ENCODE measurements at regions not wholly inside any gene's neighbourhood (a gene's known extent, or its start where the extent isn't known, plus 50 kb on each side); places are given as distances from the start of the nearest gene placed in this dataset.

- no peak overlapping the region for H3K27ac Mint-ChIP-seq
- H3K9me3 Mint-ChIP-seq: peaks cover 5% of the 10 kb centered on the region
- no peaks in the 10 kb centered on the region for H3K36me3 Mint-ChIP-seq
- intact Hi-C loops (cut with micrococcal nuclease): no loop called here
- CTCF ChIA-PET: no interaction called here
- DNase-seq: no peak
- H3K4me1 Mint-ChIP-seq (ENCODE audit: low read depth): no peaks in the 10 kb centered on the region
- H3K4me3 Mint-ChIP-seq: no peak overlapping the region
- H3K27me3 Mint-ChIP-seq: no peaks in the 10 kb centered on the region
- POLR2A ChIA-PET: no interaction called here
These were observed 281.8 kb upstream of the TCF4 start for GRCh38 chr18:55869556-55870501.

DNA sequence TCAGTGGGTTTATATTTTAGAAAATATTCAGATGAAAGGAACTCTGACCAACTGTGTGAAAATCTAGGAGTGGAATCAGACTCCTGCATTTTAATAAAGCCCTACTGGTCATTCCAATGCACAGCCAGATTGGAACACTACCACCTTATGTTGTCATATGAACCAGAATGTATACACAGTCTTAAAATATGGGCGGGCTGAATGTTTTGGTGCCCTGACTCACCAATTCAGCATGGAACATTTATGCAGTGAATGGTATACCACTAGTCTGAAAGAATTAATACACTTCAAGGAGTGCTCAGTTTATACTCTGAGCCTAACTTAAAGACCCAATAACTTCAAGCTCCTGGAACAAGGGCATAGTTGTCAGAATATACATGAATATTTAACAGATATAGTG lies 280.9 kb upstream of the TCF4 start:
- peaks cover 5% of the 10 kb centered on the region for H3K9me3 Mint-ChIP-seq
- H3K4me1 Mint-ChIP-seq (ENCODE audit: low read depth): no peaks in the 10 kb centered on the region
- H3K36me3 Mint-ChIP-seq: no peaks in the 10 kb centered on the region
- intact Hi-C loops (cut with micrococcal nuclease): no loop called here
- no peaks in the 10 kb centered on the region for H3K27me3 Mint-ChIP-seq
- ChIA-PET POLR2A (no interaction called here), CTCF (no interaction called here)
- no peak overlapping the region for H3K27ac Mint-ChIP-seq
- no peak overlapping the region for H3K4me3 Mint-ChIP-seq
- DNase-seq: no peak

GRCh38 chr18:55866886-55867285 lies 278.9 kb upstream of the TCF4 start:
- Mint-ChIP-seq H3K27me3 (no peaks in the 10 kb centered on the region), H3K27ac (no peak overlapping the region), H3K9me3 (peaks cover 6% of the 10 kb centered on the region), H3K36me3 (no peaks in the 10 kb centered on the region), H3K4me3 (no peak overlapping the region), H3K4me1 (ENCODE audit: low read depth) (no peaks in the 10 kb centered on the region)
- ChIA-PET POLR2A (no interaction called here), CTCF (no interaction called here)
- intact Hi-C loops (cut with micrococcal nuclease): no loop called here
- DNase-seq: no peak

DNA sequence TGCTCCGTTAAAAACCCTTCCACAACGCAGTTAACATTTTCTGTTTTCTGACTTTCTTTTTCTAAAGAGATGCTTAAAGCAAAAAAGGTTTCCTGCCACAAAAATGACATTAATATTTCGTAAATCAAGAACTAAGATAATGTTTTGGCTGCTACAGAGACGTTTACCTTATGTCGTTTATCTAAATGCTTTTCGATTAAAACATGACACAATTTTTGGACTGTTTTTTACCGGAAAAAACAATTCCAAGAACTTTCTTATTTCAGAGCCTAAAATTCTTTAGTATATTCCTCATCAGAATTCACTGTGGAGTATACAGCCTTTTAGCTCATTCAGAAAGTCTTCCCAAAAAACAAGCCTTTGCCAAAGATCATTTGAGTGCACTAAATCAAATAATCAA lies 278.0 kb upstream of the TCF4 start:
- DNase-seq: no peak
- ChIA-PET CTCF (no interaction called here), POLR2A (no interaction called here)
- Mint-ChIP-seq H3K27me3 (no peaks in the 10 kb centered on the region), H3K4me1 (ENCODE audit: low read depth) (no peaks in the 10 kb centered on the region), H3K36me3 (no peaks in the 10 kb centered on the region), H3K4me3 (no peak overlapping the region), H3K9me3 (peaks cover 6% of the 10 kb centered on the region), H3K27ac (no peak overlapping the region)
- intact Hi-C loops (cut with micrococcal nuclease): no loop called here

DNA sequence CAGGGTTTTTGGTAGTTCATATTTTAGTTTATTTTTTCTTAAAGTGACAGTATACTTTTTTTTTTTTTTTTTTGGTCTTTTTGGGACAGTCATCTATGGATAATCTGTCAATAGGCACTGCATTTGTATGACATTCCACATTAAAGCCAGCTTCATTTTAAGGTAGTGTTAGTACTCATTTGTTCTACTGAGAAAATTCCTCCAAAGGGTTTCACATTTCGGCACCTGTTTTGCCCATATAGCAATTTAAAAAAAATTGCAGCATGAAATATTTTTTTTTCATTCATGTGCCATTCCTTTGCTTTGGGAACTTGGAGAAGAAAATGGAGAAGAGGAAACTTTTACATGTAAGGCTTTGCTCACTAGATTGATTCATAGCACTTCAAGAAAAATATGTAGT lies 276.3 kb upstream of the TCF4 start:
- H3K36me3 Mint-ChIP-seq: no peaks in the 10 kb centered on the region
- ChIA-PET POLR2A (no interaction called here), CTCF (interaction anchor here (0.7 kb wide), 1 partner anchor 630 kb away, joined by 3 read pairs; no protein-coding TSS in a partner anchor)
- intact Hi-C loops (cut with micrococcal nuclease): no loop called here
- H3K27me3 Mint-ChIP-seq: no peaks in the 10 kb centered on the region
- no peak overlapping the region for H3K27ac Mint-ChIP-seq
- H3K4me3 Mint-ChIP-seq: no peak overlapping the region
- no peak for DNase-seq
- H3K4me1 Mint-ChIP-seq (ENCODE audit: low read depth): no peaks in the 10 kb centered on the region
- H3K9me3 Mint-ChIP-seq: peaks cover 3% of the 10 kb centered on the region

GRCh38 chr18:55863876-55864275 lies 275.9 kb upstream of the TCF4 start:
- ChIA-PET POLR2A (no interaction called here), CTCF (interaction anchor here (0.7 kb wide), 1 partner anchor 630 kb away, joined by 3 read pairs; no protein-coding TSS in a partner anchor)
- DNase-seq: no peak
- no peaks in the 10 kb centered on the region for H3K36me3 Mint-ChIP-seq
- no peak overlapping the region for H3K27ac Mint-ChIP-seq
- no peaks in the 10 kb centered on the region for H3K4me1 Mint-ChIP-seq (ENCODE audit: low read depth)
- H3K4me3 Mint-ChIP-seq: no peak overlapping the region
- intact Hi-C loops (cut with micrococcal nuclease): no loop called here
- no peaks in the 10 kb centered on the region for H3K27me3 Mint-ChIP-seq
- peaks cover 3% of the 10 kb centered on the region for H3K9me3 Mint-ChIP-seq

DNA sequence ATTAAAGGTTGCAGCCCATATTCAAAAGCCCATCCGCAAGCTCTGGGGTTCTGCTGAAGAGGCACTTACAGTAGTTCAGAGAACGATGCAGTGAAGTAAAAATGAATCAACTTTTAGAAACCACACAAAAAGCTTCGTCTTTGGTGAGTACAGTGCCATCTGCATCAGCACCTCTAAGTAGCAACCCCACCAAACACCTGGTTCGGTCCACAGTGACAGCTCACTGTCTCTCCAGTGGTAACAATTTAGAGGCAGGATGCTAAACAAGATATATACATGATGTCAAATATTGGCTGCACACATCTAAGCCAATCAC lies 275.4 kb upstream of the TCF4 start:
- CTCF ChIA-PET: no interaction called here
- POLR2A ChIA-PET: no interaction called here
- Mint-ChIP-seq H3K27me3 (no peaks in the 10 kb centered on the region), H3K4me3 (no peak overlapping the region), H3K4me1 (ENCODE audit: low read depth) (no peaks in the 10 kb centered on the region), H3K36me3 (no peaks in the 10 kb centered on the region), H3K27ac (no peak overlapping the region), H3K9me3 (peaks cover 3% of the 10 kb centered on the region)
- no peak for DNase-seq
- intact Hi-C loops (cut with micrococcal nuclease): no loop called here

- no peak for DNase-seq
- H3K4me1 Mint-ChIP-seq (ENCODE audit: low read depth): no peaks in the 10 kb centered on the region
- intact Hi-C loops (cut with micrococcal nuclease): no loop called here
- H3K27ac Mint-ChIP-seq: no peak overlapping the region
- H3K4me3 Mint-ChIP-seq: no peak overlapping the region
- CTCF ChIA-PET: no interaction called here
- no peaks in the 10 kb centered on the region for H3K27me3 Mint-ChIP-seq
- H3K36me3 Mint-ChIP-seq: no peaks in the 10 kb centered on the region
- POLR2A ChIA-PET: no interaction called here
- peaks cover 3% of the 10 kb centered on the region for H3K9me3 Mint-ChIP-seq
These were observed 274.9 kb upstream of the TCF4 start for GRCh38 chr18:55862693-55863390.

DNA sequence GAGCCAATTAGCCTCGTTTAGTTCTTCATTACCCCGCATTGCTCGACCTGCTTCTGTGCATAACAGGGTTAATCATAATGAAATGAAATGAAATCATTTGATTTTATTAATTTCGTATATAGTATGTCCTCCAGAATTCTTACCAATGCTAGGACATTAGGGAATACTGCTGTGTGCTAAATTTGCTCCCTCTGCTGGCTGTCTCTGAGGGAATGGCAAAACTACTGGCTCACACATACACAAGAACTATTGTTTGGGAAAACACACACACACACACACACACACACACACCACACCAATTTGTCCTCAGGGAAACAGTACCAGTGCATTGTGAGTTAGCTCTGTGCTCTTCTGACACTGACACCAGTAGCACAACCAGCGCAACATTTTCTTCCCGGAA lies 273.3 kb upstream of the TCF4 start:
- ChIA-PET CTCF (no interaction called here), POLR2A (no interaction called here)
- Mint-ChIP-seq H3K4me1 (ENCODE audit: low read depth) (no peaks in the 10 kb centered on the region), H3K27ac (no peak overlapping the region), H3K9me3 (peaks cover 3% of the 10 kb centered on the region), H3K36me3 (no peaks in the 10 kb centered on the region), H3K4me3 (no peak overlapping the region), H3K27me3 (no peaks in the 10 kb centered on the region)
- intact Hi-C loops (cut with micrococcal nuclease): no loop called here
- DNase-seq: no peak

- CTCF ChIA-PET: no interaction called here
These were observed 270.9 kb upstream of the TCF4 start for GRCh38 chr18:55858661-55859515.

DNA sequence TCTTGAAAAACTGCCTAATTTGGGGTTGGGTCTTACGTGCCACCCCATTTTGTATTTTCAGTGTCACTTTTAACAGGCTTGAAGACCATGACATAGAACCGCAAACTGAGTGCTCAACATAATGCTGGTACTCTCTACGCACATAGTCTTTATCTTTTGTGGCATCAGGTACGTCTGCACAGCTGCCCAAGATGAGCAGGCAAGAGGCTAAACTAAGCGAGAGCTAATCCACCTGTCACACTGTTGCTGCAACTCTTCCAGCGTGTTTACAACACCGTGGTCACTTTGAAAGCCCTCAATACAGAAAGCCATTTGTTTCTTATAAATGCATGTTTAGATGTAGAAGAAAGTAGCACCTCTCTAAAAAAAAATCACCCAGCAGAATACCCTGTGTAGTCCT lies 270.0 kb upstream of the TCF4 start:
- Mint-ChIP-seq H3K9me3 (peaks cover 6% of the 10 kb centered on the region), H3K4me3 (no peak overlapping the region), H3K27me3 (no peaks in the 10 kb centered on the region), H3K4me1 (ENCODE audit: low read depth) (no peaks in the 10 kb centered on the region), H3K36me3 (no peaks in the 10 kb centered on the region), H3K27ac (no peak overlapping the region)
- ChIA-PET CTCF (no interaction called here), POLR2A (no interaction called here)
- intact Hi-C loops (cut with micrococcal nuclease): no loop called here
- DNase-seq: no peak

More at GRCh38 chr18:55858661-55859515, 270.9 kb upstream of the TCF4 start:
- POLR2A ChIA-PET: no interaction called here
- no peak for DNase-seq
- Mint-ChIP-seq H3K36me3 (no peaks in the 10 kb centered on the region), H3K27ac (no peak overlapping the region), H3K4me3 (no peak overlapping the region), H3K9me3 (peaks cover 8% of the 10 kb centered on the region), H3K4me1 (ENCODE audit: low read depth) (no peaks in the 10 kb centered on the region), H3K27me3 (no peaks in the 10 kb centered on the region)
- intact Hi-C loops (cut with micrococcal nuclease): no loop called here

GRCh38 chr18:55857409-55857808 lies 269.4 kb upstream of the TCF4 start:
- Mint-ChIP-seq H3K4me3 (no peak overlapping the region), H3K4me1 (ENCODE audit: low read depth) (no peaks in the 10 kb centered on the region), H3K36me3 (no peaks in the 10 kb centered on the region), H3K9me3 (peaks cover 4% of the 10 kb centered on the region), H3K27me3 (no peaks in the 10 kb centered on the region), H3K27ac (no peak overlapping the region)
- ChIA-PET POLR2A (no interaction called here), CTCF (no interaction called here)
- intact Hi-C loops (cut with micrococcal nuclease): no loop called here
- no peak for DNase-seq
